Ovary (tissue), 7 donors: ENCODE measurements at regions not wholly inside any gene's neighbourhood (a gene's known extent, or its start where the extent isn't known, plus 50 kb on each side); places are given as distances from the start of the nearest gene placed in this dataset.

Experiments used
- DNase-seq, 5 donors: peaks; one replicate each; pipeline ENCODE4 v3.0.0-alpha.2; 2019 to 2020
- H3K27ac ChIP-seq, 2 donors: fragments of 200-600 bp; one replicate each; pipeline versions ENCODE4 v1.5.1 to v1.8.0; 2019 to 2022
- H3K27me3 ChIP-seq: fragments of 200-600 bp; one replicate; pipeline ENCODE4 v1.8.0; 2022
- H3K36me3 ChIP-seq: fragments of 200-600 bp; sonication (generic); one replicate; pipeline ENCODE4 v1.5.1; 2019
- H3K4me1 ChIP-seq: one replicate; pipeline ENCODE4 v1.8.1; 2013; ENCODE audit warnings: mild to moderate bottlenecking, moderate library complexity; ENCODE audit not compliant: insufficient read depth
- H3K4me3 ChIP-seq: fragments of 200-600 bp; sonication (generic); one replicate; pipeline ENCODE4 v1.5.1; 2017
- H3K9me3 ChIP-seq, 2 donors: fragments of 200-600 bp in 1 of 2; sonication (generic) in 1 of 2; one replicate each; pipeline versions ENCODE4 v1.5.1 to v1.8.1; 2013 to 2019; ENCODE audit warnings: mild to moderate bottlenecking in 1 of 2, moderate library complexity in 1 of 2
- CTCF ChIP-seq, 3 donors: fragments of 450-650 bp in 2 of 3; fragments of 200-600 bp in 1 of 3; IDR thresholded peaks; one replicate each; pipeline versions ENCODE4 v1.5.1 to v1.8.0; 2016 to 2022; ENCODE audit warnings: antibody characterized with exemption in 3 of 3, mild to moderate bottlenecking in 1 of 3
- EP300 ChIP-seq: sonication (generic); formaldehyde crosslinking; IDR thresholded peaks from one replicate; pipeline ENCODE4 v1.6.1; 2017; ENCODE audit warnings: antibody characterized with exemption
- POLR2A ChIP-seq: fragments of 450-650 bp; IDR thresholded peaks from one replicate; pipeline ENCODE4 v1.6.1; 2017; ENCODE audit warnings: antibody characterized with exemption, mild to moderate bottlenecking, moderate library complexity
- WGBS, 3 donors: extraction: QIAGEN DNeasy Blood & Tissue Kit in 1 of 3; methylation state at CpG; one replicate each; pipeline versions ENCODE4 v1.1.5 to v1.1.7; 2013 to 2017; 5-methylcytosine and 5-hydroxymethylcytosine counted together
- intact Hi-C, 4 donors: fragments of 100-400 bp; cut with DNase I; formaldehyde crosslinking; loops; one replicate each; pipeline versions ENCODE4 v1.11.0 to v1.15.1; 2022 to 2023
- donor health status: DM: no; HTN: no; CAD: no; lungs with moderate emphysema.
- donor health status: DM: no; HTN: no; CAD: no.
- donor health status: Bipolar disorder and iron deficiency.
- donor health status: DM: no; HTN: no; CAD: no.
- donor health status: DM: yes; HTN: yes; CAD: no.

DNA sequence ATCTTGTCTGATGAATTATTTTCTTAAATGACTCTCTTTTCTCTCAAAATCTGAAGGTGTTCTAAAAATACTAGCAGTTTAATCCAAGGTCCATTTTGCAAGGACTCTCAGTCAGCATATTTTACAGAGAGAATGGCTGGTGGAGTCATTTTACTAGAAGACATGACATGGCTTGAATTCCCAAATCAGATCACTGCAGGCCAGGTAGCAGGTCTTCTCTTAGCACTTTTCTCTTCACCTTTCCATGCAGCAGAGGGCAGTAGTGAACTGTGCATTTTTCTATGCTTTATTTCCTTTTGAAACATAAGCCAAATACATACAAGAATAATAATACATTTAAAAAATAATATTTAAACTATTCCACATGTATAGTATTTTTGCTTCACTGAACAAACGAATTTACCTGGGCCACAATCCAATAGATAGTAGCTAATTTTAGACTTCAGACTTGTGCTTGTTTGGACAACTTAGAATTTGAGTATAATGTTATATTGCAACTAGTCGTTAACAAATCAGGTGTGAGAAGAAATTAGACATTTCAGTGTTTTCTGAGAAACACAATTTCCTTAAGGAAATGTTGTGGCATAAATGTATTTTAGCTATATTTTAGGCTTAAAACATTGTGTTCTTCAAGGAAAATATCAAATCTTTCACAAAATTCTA, 289.4 kb upstream of the DAB2 start:
- 11 to 15% (median 14%) methylated on average over 2 of the region's 2 CpGs for WGBS, 3 donors
- Histone ChIP-seq H3K27ac (no peak overlapping the region), H3K9me3 (no peaks in the 10 kb centered on the region), H3K36me3 (no peaks in the 10 kb centered on the region), H3K27me3 (no peaks in the 10 kb centered on the region), H3K4me3 (no peak overlapping the region), H3K4me1 (no peaks in the 10 kb centered on the region)
- DNase-seq = peak in 1 of 5 donors; percentile 20
- TF ChIP-seq POLR2A (no peak), EP300 (no peak), CTCF (IDR thresholded peaks at IDR 0.05) (peak in 1 of 3 donors; percentile 21)
- intact Hi-C loops = loop anchor here in 2 of 4 donors (10.0 kb wide), 2 partner anchors 961 to 971 kb away; partner anchors contain the start of gene PTGER4 (in 1 of the 2)

DNA sequence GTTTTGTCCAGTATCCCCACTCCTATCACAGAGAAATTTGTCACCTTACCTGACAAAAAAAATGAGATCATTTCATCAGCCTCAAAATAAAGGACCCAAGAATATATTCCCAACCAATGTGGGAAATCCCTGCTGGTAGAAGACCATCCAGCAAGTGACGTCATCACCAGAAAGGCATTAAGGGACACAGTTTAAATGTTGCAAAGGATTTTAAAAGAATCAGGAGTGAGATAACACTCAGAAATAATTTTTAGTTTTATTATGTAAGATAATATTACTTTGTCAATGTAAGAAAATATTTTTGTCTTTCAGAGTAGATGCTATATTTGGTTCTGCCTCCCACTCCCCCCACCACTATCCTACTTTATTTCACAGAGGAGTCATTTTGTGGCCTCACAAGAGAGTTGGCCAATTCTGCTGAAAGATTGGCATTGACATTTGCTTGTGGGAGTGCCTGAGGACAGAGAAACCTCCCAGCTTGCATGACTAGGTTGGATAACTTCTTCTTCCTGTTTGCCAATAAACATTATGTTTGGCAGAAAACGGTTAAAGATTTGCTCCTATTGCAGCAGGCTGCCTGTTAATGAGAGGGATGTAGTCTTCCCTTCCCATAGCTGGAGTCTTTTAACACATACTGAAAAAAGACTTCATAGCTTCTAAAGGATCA, 288.6 kb upstream of the DAB2 start:
- intact Hi-C loops = loop anchor here in 2 of 4 donors (10.0 kb wide), 2 partner anchors 961 to 971 kb away; partner anchors contain the start of gene PTGER4 (in 1 of the 2)
- Histone ChIP-seq H3K9me3 (no peaks in the 10 kb centered on the region), H3K4me1 (no peaks in the 10 kb centered on the region), H3K27me3 (no peaks in the 10 kb centered on the region), H3K4me3 (no peak overlapping the region), H3K36me3 (no peaks in the 10 kb centered on the region), H3K27ac (no peak overlapping the region)
- 10 to 21% (median 17%) methylated on average over 2 of the region's 2 CpGs for WGBS, 3 donors
- DNase-seq = no peak
- TF ChIP-seq POLR2A (no peak), CTCF (IDR thresholded peaks at IDR 0.05) (no peak), EP300 (no peak)

DNA sequence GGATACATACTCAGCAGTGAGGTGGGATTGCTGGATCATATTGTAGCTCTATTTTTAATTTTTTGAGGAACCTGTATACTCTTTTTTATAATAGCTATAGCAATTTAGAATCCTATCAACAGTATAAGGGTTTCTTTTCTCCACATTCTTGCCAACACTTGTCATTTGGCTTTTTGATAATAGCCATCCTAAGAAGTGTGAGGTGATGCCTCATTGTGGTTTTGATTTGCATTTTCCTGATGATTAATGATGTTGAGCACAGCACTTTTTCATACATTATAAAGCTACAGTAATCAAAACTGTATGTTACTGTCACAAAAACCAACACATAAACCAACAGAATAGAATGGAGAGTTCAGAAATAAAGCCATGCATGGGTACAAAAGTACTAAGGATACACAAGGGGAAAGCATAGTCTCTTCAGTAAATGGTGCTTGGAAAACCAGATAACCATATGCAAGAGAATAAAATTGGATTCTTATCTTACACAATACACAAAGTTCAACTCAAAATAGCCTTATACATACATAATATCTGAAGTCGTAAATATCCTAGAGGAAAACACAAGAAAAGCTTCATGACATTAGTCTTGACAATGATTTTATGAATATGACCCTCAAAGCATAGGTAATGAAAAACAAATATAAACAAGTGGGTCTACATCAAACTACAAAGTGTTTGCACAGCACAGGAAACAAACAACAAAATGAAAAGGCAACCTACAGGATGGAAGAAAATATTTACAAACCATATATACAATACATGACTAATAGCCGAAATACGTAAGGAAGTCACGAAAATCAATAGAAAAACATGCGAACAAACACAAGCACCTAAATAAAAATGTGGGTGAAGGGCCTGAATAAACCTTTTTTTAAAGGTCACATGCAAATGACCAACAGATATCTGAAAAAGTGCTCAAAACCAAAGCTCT, 287.8 kb upstream of the DAB2 start:
- Histone ChIP-seq H3K27ac (no peak overlapping the region), H3K36me3 (no peaks in the 10 kb centered on the region), H3K27me3 (no peaks in the 10 kb centered on the region), H3K9me3 (no peaks in the 10 kb centered on the region), H3K4me1 (no peaks in the 10 kb centered on the region), H3K4me3 (no peak overlapping the region)
- 89 to 93% (median 92%) methylated on average over 5 of the region's 5 CpGs for WGBS, 3 donors
- intact Hi-C loops = loop anchor here in 2 of 4 donors (10.0 kb wide), 2 partner anchors 962 to 972 kb away; partner anchors contain the start of gene PTGER4 (in 1 of the 2)
- TF ChIP-seq CTCF (IDR thresholded peaks at IDR 0.05) = no peak
- no peak for TF ChIP-seq POLR2A
- no peak for TF ChIP-seq EP300
- DNase-seq = no peak

- DNase-seq = no peak
- H3K27ac ChIP-seq = no peak overlapping the region
- H3K4me1 ChIP-seq = no peaks in the 10 kb centered on the region
- H3K36me3 ChIP-seq = no peaks in the 10 kb centered on the region
- intact Hi-C loops = loop anchor here in 2 of 4 donors (10.0 kb wide), 2 partner anchors 963 to 973 kb away; partner anchors contain the start of gene PTGER4 (in 1 of the 2)
- TF ChIP-seq POLR2A (no peak), CTCF (IDR thresholded peaks at IDR 0.05) (no peak), EP300 (no peak)
- H3K9me3 ChIP-seq = no peaks in the 10 kb centered on the region
- H3K4me3 ChIP-seq = no peak overlapping the region
- no peaks in the 10 kb centered on the region for H3K27me3 ChIP-seq
Measured at GRCh38 chr5:39711821-39712220, 287.0 kb upstream of the DAB2 start.
